Mesenchymal stem cell (in vitro differentiated cells and primary cell): ENCODE measurements at regions not wholly inside any gene's neighbourhood (a gene's known extent, or its start where the extent isn't known, plus 50 kb on each side); places are given as distances from the start of the nearest gene placed in this dataset.

Source experiments
- DNase-seq: peaks from one replicate; pipeline ENCODE4 v3.0.0-alpha.2; 2013
- H2AFZ ChIP-seq: one replicate; pipeline ENCODE4 v1.6.1; 2013; ENCODE audit warnings: low read depth, mild to moderate bottlenecking, control low read depth, inconsistent platforms, low read length, moderate library complexity
- H2AK5ac ChIP-seq: 2 replicates; pipeline ENCODE4 v1.6.1; 2013; ENCODE audit warnings: low read length, moderate library complexity, mild to moderate bottlenecking, inconsistent platforms; ENCODE audit not compliant: severe bottlenecking
- H2BK120ac ChIP-seq: one replicate; pipeline ENCODE4 v1.6.1; 2013; ENCODE audit warnings: low read depth, mild to moderate bottlenecking, inconsistent platforms, low read length, moderate library complexity
- H2BK12ac ChIP-seq, 2 experiments: one replicate each; pipeline ENCODE4 v1.6.1; 2013; ENCODE audit warnings: inconsistent platforms in 2 of 2, low read length in 2 of 2, mild to moderate bottlenecking in 2 of 2, moderate library complexity in 2 of 2, control low read depth in 1 of 2
- H2BK15ac ChIP-seq: one replicate; pipeline ENCODE4 v1.6.1; 2013; ENCODE audit warnings: mild to moderate bottlenecking, low read depth, inconsistent platforms; ENCODE audit not compliant: poor library complexity, severe bottlenecking
- H2BK5ac ChIP-seq: 2 replicates; pipeline ENCODE4 v1.6.1; 2013; ENCODE audit warnings: low read depth, mild to moderate bottlenecking, low read length, control low read depth, inconsistent platforms; ENCODE audit not compliant: poor library complexity, severe bottlenecking
- H3K14ac ChIP-seq, 2 experiments: one replicate each; pipeline ENCODE4 v1.6.1; 2013; ENCODE audit warnings: inconsistent platforms in 2 of 2, low read length in 2 of 2, control low read depth in 1 of 2, mild to moderate bottlenecking in 1 of 2, moderate library complexity in 1 of 2
- H3K18ac ChIP-seq, 2 experiments: one replicate each; pipeline ENCODE4 v1.6.1; 2013; ENCODE audit warnings: inconsistent platforms in 2 of 2, low read length in 2 of 2, control low read depth in 1 of 2, low read depth in 1 of 2, mild to moderate bottlenecking in 1 of 2
- H3K23ac ChIP-seq, 2 experiments: one replicate each; pipeline ENCODE4 v1.6.1; 2013; ENCODE audit warnings: inconsistent platforms in 2 of 2, low read length in 2 of 2, mild to moderate bottlenecking in 2 of 2, moderate library complexity in 2 of 2, control low read depth in 1 of 2
- H3K27ac ChIP-seq: 2 replicates; pipeline ENCODE4 v1.5.1; 2013; ENCODE audit warnings: mild to moderate bottlenecking, moderate library complexity, low read length, control low read depth, inconsistent platforms; ENCODE audit not compliant: poor library complexity, severe bottlenecking
- H3K27me3 ChIP-seq, 2 experiments: 2 replicates each; pipeline versions ENCODE4 v1.6.1 to v1.7.0; 2013; ENCODE audit warnings: low read length in 2 of 2, mild to moderate bottlenecking in 2 of 2, moderate library complexity in 2 of 2, control low read depth in 1 of 2, inconsistent platforms in 1 of 2; ENCODE audit not compliant: control insufficient read depth in 1 of 2, insufficient read depth in 1 of 2
- H3K36me3 ChIP-seq, 2 experiments: 2 replicates each; pipeline versions ENCODE4 v1.6.1 to v1.7.0; 2013; ENCODE audit warnings: low read length in 2 of 2, control low read depth in 1 of 2, inconsistent platforms in 1 of 2, low read depth in 1 of 2, mild to moderate bottlenecking in 1 of 2; ENCODE audit not compliant: insufficient read depth in 2 of 2, control insufficient read depth in 1 of 2
- H3K4ac ChIP-seq, 2 experiments: one replicate each; pipeline ENCODE4 v1.6.1; 2013; ENCODE audit warnings: inconsistent platforms in 2 of 2, low read length in 2 of 2, mild to moderate bottlenecking in 2 of 2, moderate library complexity in 2 of 2, control low read depth in 1 of 2, low read depth in 1 of 2
- H3K4me1 ChIP-seq: 2 replicates; pipeline ENCODE4 v1.6.1; 2013; ENCODE audit warnings: low read depth, low read length, control low read depth; ENCODE audit not compliant: control insufficient read depth, insufficient read depth
- H3K4me2 ChIP-seq: 2 replicates; pipeline ENCODE4 v1.6.1; 2013; ENCODE audit warnings: low read length, mild to moderate bottlenecking, inconsistent platforms; ENCODE audit not compliant: poor library complexity, severe bottlenecking
- H3K4me3 ChIP-seq, 2 experiments: 2 replicates each; pipeline versions ENCODE4 v1.5.1 to v1.7.0; 2013; ENCODE audit warnings: low read length in 2 of 2, mild to moderate bottlenecking in 2 of 2, control low read depth in 1 of 2, low read depth in 1 of 2; ENCODE audit not compliant: insufficient read depth in 1 of 2
- H3K79me1 ChIP-seq: replicated peaks from 2 replicates; pipeline ENCODE4 v1.6.1; 2013; ENCODE audit warnings: mild to moderate bottlenecking, control low read depth, low read length, inconsistent platforms; ENCODE audit not compliant: poor library complexity, severe bottlenecking
- H3K9ac ChIP-seq: 2 replicates; pipeline ENCODE4 v1.7.0; 2013; ENCODE audit warnings: mild to moderate bottlenecking, low read length, moderate library complexity
- H3K9me3 ChIP-seq: 2 replicates; pipeline ENCODE4 v1.7.0; 2013; ENCODE audit warnings: mild to moderate bottlenecking, low read length; ENCODE audit not compliant: control insufficient read depth
- H4K8ac ChIP-seq: one replicate; pipeline ENCODE4 v1.6.1; 2013; ENCODE audit warnings: inconsistent platforms, mild to moderate bottlenecking, low read length, moderate library complexity
- H4K91ac ChIP-seq: one replicate; pipeline ENCODE4 v1.6.1; 2013; ENCODE audit warnings: mild to moderate bottlenecking, low read length, inconsistent platforms
- WGBS: methylation state at CpG from one replicate; pipeline ENCODE4 v1.1.7; 2013; ENCODE audit warnings: mixed read lengths; 5-methylcytosine and 5-hydroxymethylcytosine counted together

GRCh38 chr21:38918607-38919346 is 113.0 kb downstream of the ETS2 start:
- Histone ChIP-seq H3K4me3 (no peak overlapping the region), H3K23ac (no peak overlapping the region), H2AK5ac (no peak overlapping the region), H2BK5ac (no peak overlapping the region), H4K8ac (no peak overlapping the region), H4K91ac (no peak overlapping the region), H3K27ac (no peak overlapping the region), H3K36me3 (no peaks in the 10 kb centered on the region), H3K79me1 (no peaks in the 10 kb centered on the region), H3K9me3 (no peaks in the 10 kb centered on the region), H3K4me2 (no peak overlapping the region), H2BK12ac (peak overlapping the region; percentile 6 to 32), H2BK120ac (no peak overlapping the region), H2AFZ (no peak overlapping the region), H3K4me1 (peaks cover 2% of the 10 kb centered on the region), H3K14ac (no peak overlapping the region), H3K4ac (no peak overlapping the region), H2BK15ac (peak overlapping the region; percentile 16), H3K18ac (no peak overlapping the region), H3K27me3 (peaks cover 0 to 18% of the 10 kb centered on the region in 2 experiments), H3K9ac (no peak overlapping the region)
- WGBS = 96% methylated on average over 5 of the region's 5 CpGs
- DNase-seq = no peak

GRCh38 chr21:38917043-38917774 is 111.5 kb downstream of the ETS2 start:
- WGBS = 83% methylated on average over 8 of the region's 12 CpGs

GRCh38 chr21:38916214-38916964 is 110.7 kb downstream of the ETS2 start:
- no CpG with 5 or more reads among the region's 1 CpG for WGBS
- no peak overlapping the region for H3K18ac ChIP-seq
- no peaks in the 10 kb centered on the region for H3K9me3 ChIP-seq
- no peaks in the 10 kb centered on the region for H3K79me1 ChIP-seq
- H3K4me3 ChIP-seq = no peak overlapping the region
- H3K36me3 ChIP-seq = no peaks in the 10 kb centered on the region
- no peak overlapping the region for H2BK15ac ChIP-seq
- DNase-seq = no peak
- no peak overlapping the region for H2BK120ac ChIP-seq
- no peak overlapping the region for H4K91ac ChIP-seq
- no peak overlapping the region for H3K9ac ChIP-seq
- no peak overlapping the region for H4K8ac ChIP-seq
- peaks cover 11% of the 10 kb centered on the region for H3K4me1 ChIP-seq
- no peak overlapping the region for H3K27ac ChIP-seq
- H3K27me3 ChIP-seq = peaks cover 0 to 24% of the 10 kb centered on the region in 2 experiments
- no peak overlapping the region for H2AFZ ChIP-seq
- H3K14ac ChIP-seq = no peak overlapping the region
- H2AK5ac ChIP-seq = no peak overlapping the region
- H3K4ac ChIP-seq = no peak overlapping the region
- no peak overlapping the region for H2BK5ac ChIP-seq
- no peak overlapping the region for H3K23ac ChIP-seq
- no peak overlapping the region for H3K4me2 ChIP-seq
- H2BK12ac ChIP-seq = peak overlapping the region in 1 of 2 experiments; percentile 30

More at GRCh38 chr21:38917043-38917774, 111.5 kb downstream of the ETS2 start:
- Histone ChIP-seq H3K4ac (no peak overlapping the region), H3K4me3 (no peak overlapping the region), H4K8ac (no peak overlapping the region), H3K9ac (no peak overlapping the region), H3K23ac (no peak overlapping the region), H3K18ac (no peak overlapping the region), H3K79me1 (no peaks in the 10 kb centered on the region), H2AK5ac (no peak overlapping the region), H2BK15ac (no peak overlapping the region), H3K9me3 (no peaks in the 10 kb centered on the region), H2BK12ac (no peak overlapping the region), H4K91ac (no peak overlapping the region), H3K4me1 (peaks cover 11% of the 10 kb centered on the region), H3K4me2 (no peak overlapping the region), H2BK120ac (no peak overlapping the region), H2AFZ (no peak overlapping the region), H3K27me3 (peaks cover 0 to 19% of the 10 kb centered on the region in 2 experiments), H3K14ac (no peak overlapping the region), H2BK5ac (no peak overlapping the region), H3K36me3 (no peaks in the 10 kb centered on the region), H3K27ac (no peak overlapping the region)
- DNase-seq = no peak

- H3K4me3 ChIP-seq = no peak overlapping the region
- H3K18ac ChIP-seq = no peak overlapping the region
- H3K27me3 ChIP-seq = peaks cover 0 to 31% of the 10 kb centered on the region in 2 experiments
- H3K9ac ChIP-seq = no peak overlapping the region
- H2BK120ac ChIP-seq = no peak overlapping the region
- H3K4me1 ChIP-seq = peaks cover 10% of the 10 kb centered on the region
- H2BK12ac ChIP-seq = no peak overlapping the region
- WGBS = 91% methylated on average over 4 of the region's 4 CpGs
- H3K79me1 ChIP-seq = no peaks in the 10 kb centered on the region
- H2BK15ac ChIP-seq = no peak overlapping the region
- no peaks in the 10 kb centered on the region for H3K36me3 ChIP-seq
- DNase-seq = no peak
- no peak overlapping the region for H3K14ac ChIP-seq
- no peak overlapping the region for H3K23ac ChIP-seq
- H3K4me2 ChIP-seq = no peak overlapping the region
- no peak overlapping the region for H3K27ac ChIP-seq
- no peak overlapping the region for H3K4ac ChIP-seq
- no peak overlapping the region for H4K8ac ChIP-seq
- H2BK5ac ChIP-seq = no peak overlapping the region
- H3K9me3 ChIP-seq = no peaks in the 10 kb centered on the region
- H2AK5ac ChIP-seq = no peak overlapping the region
- no peak overlapping the region for H4K91ac ChIP-seq
- no peak overlapping the region for H2AFZ ChIP-seq
Observed at GRCh38 chr21:38915546-38915945, 109.8 kb downstream of the ETS2 start.
